GM12891 (cell line): ENCODE measurements at regions not wholly inside any gene's neighbourhood (a gene's known extent, or its start where the extent isn't known, plus 50 kb on each side); places are given as distances from the start of the nearest gene placed in this dataset.

Experiments
- PAX5 ChIP-seq: IDR thresholded peaks from 2 replicates; pipeline ENCODE4 v1.6.1; 2011; ENCODE audit warnings: low read length, moderate library complexity, mild to moderate bottlenecking; ENCODE audit not compliant: insufficient read depth, severe bottlenecking
- POLR2A ChIP-seq: IDR thresholded peaks from 2 replicates; pipeline ENCODE4 v1.6.1; 2011; ENCODE audit warnings: low read depth, low read length, control low read depth
- POLR2AphosphoS5 ChIP-seq: IDR thresholded peaks from 2 replicates; pipeline ENCODE4 v1.6.1; 2011; ENCODE audit warnings: low read depth, low read length, control low read depth
- POU2F2 ChIP-seq: IDR thresholded peaks from 2 replicates; pipeline ENCODE4 v1.6.1; 2011; ENCODE audit warnings: low read depth, mild to moderate bottlenecking, control low read depth, low read length, moderate library complexity
- SPI1 ChIP-seq: IDR thresholded peaks from 2 replicates; pipeline ENCODE4 v1.6.1; 2011; ENCODE audit warnings: low read depth, low read length, control low read depth
- TAF1 ChIP-seq: IDR thresholded peaks from 2 replicates; pipeline ENCODE4 v1.6.1; 2011; ENCODE audit warnings: low read depth, low read length, control low read depth

DNA sequence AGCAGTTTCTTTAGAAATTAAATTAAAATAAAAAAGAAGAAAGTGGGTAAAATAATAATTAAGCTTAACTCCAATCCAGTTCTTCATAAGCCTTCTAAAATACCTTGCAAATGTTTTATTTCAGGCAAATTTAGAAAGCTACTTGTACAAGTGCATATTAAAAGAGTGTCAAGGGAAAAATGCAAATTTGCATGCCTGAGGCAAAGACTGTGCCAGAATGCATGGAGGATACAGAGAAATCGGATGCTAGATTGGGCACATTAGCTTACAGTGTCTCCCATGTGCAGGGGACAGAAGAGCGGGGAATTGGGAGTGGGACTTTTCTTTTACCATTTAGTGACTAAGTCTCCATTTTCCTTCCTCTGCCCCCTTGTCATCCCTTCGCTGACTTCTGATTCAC lies 173.0 kb upstream of the NWD2 start:
- TF ChIP-seq POLR2AphosphoS5 = no peak
- TF ChIP-seq POLR2A = no peak
- TF ChIP-seq TAF1 = no peak
- TF ChIP-seq SPI1 = no peak
- no peak for TF ChIP-seq PAX5
- TF ChIP-seq POU2F2 = no peak
